Left renal pelvis (tissue), 4 donors: ENCODE measurements at regions not wholly inside any gene's neighbourhood (a gene's known extent, or its start where the extent isn't known, plus 50 kb on each side); places are given as distances from the start of the nearest gene placed in this dataset.

Experiments
- DNase-seq, 4 donors: peaks; one replicate each; pipeline ENCODE4 v3.0.0-alpha.2; 2013; ENCODE audit warnings: low read depth in 4 of 4, low spot score in 3 of 4

- DNase-seq = no peak
Measured at GRCh38 chr2:181114021-181114420, 133.6 kb downstream of the UBE2E3 start.

GRCh38 chr2:181116261-181116660, 135.9 kb downstream of the UBE2E3 start:
- DNase-seq = no peak

GRCh38 chr2:181117206-181117925, 137.0 kb downstream of the UBE2E3 start:
- no peak for DNase-seq

DNA sequence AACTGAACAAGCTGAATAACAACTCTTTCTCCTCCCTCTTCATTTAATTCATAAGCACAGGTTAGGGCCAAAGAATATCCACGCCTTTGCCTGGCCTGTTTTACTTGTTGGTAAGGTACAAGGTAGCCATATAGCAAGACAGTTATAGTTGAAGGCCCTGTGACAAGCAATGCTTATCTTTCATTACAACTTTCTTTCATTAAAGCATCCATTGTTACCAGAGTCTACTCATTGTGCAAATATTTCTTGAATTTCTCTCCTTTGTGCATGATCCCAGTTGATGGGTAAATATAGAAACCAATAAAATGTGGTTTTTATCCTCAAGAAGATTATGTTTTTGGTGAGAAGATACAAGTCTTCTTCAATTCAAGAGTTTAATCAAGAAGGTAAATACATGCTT, 140.2 kb downstream of the UBE2E3 start:
- no peak for DNase-seq

- DNase-seq = no peak
Measured at GRCh38 chr2:181121996-181122395, 141.6 kb downstream of the UBE2E3 start.

DNA sequence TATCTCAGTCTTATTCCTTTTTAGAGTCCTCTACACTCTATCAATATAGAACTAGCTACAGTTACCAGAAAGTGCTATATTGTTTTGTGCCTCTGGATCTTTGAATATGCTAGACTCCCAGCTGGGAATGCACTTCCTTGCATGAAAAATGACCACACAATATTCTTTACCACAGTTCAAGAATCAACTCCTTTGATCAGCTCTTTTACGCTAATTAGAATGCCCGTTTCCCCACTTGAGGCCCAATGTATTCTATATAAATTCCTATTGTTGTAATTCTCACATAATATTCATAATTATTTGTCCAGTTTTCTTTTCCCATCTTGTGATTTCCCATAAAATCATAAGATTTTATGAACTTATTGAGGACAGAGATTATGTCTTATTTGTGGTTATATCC, 142.2 kb downstream of the UBE2E3 start:
- DNase-seq = no peak

DNA sequence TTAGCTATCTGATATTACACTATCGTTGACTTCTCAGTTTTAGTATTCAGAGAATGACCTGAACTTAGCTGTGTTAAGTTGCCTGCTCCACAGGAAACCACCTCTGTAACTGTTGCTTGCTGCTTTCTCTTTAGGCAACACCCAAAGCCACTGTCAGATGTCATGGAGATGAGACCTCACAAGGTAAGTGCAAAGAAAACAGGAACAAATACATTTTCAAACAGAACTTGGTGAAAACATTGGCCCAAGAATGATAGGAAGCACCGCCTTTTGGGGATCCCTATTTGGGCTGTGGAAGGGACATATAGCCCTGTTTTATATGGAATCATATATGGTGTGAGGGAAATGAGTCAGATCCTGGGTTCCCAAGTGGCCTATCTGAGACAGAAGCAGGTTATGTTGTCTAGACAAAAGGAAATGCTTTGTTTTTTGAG, 143.4 kb downstream of the UBE2E3 start:
- no peak for DNase-seq

GRCh38 chr2:181124497-181124896, 144.1 kb downstream of the UBE2E3 start:
- DNase-seq = no peak

DNA sequence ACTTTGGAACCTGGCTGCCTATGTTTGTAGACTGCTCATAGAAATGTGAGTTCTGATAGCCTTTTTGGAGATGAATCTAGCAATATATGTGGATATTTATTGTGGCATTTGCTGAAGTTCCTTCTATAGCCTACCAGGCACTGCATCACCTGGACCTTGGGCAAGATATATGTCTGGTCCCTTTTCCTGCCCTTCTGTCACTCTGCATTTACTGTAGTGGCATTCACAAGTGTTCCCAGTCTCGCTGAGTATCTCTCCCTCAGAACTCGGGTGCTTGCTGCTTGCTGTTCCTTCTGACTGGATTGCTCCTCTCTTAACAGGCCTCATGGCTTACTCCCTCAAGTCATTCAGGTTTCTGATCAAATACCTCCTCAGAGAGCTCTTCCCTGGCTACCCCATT, 145.0 kb downstream of the UBE2E3 start:
- DNase-seq = no peak

- DNase-seq = no peak
Measured at GRCh38 chr2:181126311-181126868, 146.0 kb downstream of the UBE2E3 start.

GRCh38 chr2:181128199-181128598, 147.8 kb downstream of the UBE2E3 start:
- no peak for DNase-seq

- DNase-seq = no peak
Measured at GRCh38 chr2:181129364-181130056, 149.1 kb downstream of the UBE2E3 start.

DNA sequence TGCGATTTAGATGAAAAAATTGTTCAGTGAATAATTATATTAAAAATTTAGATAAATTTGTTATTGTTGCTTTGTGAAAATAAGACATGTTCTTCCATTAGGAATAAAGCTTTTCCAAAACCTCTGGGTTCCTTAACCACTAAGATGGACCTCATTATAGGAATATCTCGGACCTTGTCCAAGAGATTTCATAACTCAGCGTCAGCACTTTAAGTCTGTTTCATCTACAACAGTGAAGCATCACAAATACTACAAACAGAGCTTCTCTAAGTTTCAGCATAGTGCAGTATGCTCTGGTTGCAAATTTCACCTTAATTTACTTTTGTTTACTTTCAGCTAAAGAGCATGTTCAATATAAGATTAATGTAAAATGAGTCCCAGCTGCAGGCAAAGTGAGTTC, 150.3 kb downstream of the UBE2E3 start:
- DNase-seq = no peak

DNA sequence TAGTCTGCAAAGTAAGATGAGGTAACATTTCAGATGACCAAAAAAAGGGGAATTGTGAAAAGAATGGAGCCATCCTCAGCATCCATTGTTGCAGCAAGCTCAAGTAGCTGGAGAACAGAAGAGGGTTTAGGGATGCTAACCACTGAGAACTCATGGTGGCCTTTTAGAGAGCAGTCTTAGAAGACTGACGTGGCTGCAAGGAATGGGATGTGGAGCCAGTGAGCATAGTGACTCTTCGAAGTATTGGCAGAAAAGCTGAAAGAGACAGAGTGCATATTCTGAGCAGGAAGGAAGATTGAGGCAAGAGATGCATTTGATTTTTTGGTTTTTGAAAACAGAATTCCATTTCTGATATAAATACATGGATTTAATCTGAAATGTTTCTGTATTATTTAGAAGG, 151.2 kb downstream of the UBE2E3 start:
- DNase-seq = no peak

- no peak for DNase-seq
Measured at GRCh38 chr2:181138816-181139215, 158.4 kb downstream of the UBE2E3 start.

GRCh38 chr2:181139831-181140230, 159.4 kb downstream of the UBE2E3 start:
- no peak for DNase-seq

DNA sequence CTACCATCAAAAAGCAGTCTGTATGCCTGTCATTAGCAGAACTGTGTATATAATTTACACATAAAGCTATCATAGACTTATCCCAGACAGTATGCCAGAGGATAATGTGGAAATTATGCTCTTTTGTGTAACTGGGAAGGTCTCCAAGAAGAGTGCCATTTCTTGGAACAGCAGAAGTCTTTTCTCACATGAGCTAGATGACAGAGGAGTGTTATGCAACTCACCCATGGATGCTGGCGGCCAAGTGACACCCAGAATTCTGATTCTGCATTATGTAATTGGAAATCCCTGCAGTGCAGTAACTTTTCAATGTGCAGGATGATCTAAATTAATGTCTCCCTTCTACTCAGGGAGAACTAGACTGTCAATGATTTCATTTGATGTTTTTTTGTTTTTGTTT, 160.0 kb downstream of the UBE2E3 start:
- DNase-seq = no peak

- DNase-seq = no peak
Measured at GRCh38 chr2:181140928-181141327, 160.5 kb downstream of the UBE2E3 start.

- no peak for DNase-seq
Measured at GRCh38 chr2:181141676-181142075, 161.3 kb downstream of the UBE2E3 start.

- no peak for DNase-seq
Measured at GRCh38 chr2:181142514-181142913, 162.1 kb downstream of the UBE2E3 start.

DNA sequence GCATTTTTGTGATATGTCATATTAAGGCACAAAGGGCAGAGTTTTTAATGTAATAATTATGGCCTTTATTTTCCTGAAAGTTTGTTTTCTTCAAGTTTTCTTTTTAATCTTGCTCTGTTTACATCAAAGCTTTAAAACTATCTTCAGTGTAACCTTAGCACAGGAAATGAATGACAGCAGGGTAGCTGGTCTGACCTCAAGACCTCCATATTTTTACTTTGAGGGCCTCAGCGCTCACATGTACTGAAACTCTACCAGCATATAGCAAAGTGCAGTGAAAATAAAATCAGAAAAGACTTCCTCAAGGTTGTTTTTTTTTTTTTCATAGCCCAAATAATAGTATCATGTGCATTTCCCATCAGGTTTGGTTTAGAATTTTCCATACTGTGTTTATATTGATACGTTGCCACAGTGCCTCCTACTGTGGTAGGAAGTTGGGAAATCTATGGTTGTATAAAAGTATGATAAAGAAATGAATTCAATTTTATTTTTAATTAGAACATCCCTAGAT, 163.4 kb downstream of the UBE2E3 start:
- DNase-seq = no peak

DNA sequence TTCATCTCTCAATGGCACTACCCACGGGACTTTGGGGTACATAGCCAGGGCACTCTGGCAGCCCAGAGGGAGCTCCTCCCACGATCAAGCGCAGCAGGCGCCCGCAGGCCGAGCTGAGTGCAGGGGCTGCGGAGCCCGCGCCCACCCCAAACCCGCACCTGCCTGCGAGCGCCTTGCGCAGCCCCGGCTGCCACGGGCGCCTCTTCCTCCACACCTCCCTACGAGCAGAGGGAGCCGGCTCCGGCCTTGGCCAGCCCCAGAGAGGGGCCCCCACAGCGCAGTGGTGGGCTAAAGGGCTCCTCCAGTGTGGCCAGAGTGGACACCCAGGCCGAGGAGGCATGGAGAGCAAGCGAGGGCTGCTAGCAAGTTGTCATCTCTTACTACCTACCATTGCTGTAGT, 165.2 kb downstream of the UBE2E3 start:
- no peak for DNase-seq
